CD14-positive monocyte (primary cell): ENCODE measurements at regions not wholly inside any gene's neighbourhood (a gene's known extent, or its start where the extent isn't known, plus 50 kb on each side); places are given as distances from the start of the nearest gene placed in this dataset.

Source experiments
- DNase-seq, 3 donors: peaks; one replicate each; pipeline ENCODE4 v3.0.0-alpha.2; 2011 to 2022
- H2AFZ ChIP-seq: 2 replicates; pipeline ENCODE4 v1.6.0; 2012; ENCODE audit warnings: mild to moderate bottlenecking, low read depth, low read length, inconsistent platforms; ENCODE audit not compliant: insufficient read depth, poor library complexity, severe bottlenecking
- H3K27ac ChIP-seq, 2 donors: 1 replicate in 1 of 2; 2 replicates in 1 of 2; pipeline ENCODE4 v1.5.1; 2012 to 2013; ENCODE audit warnings: low read length in 2 of 2, control low read depth in 1 of 2, inconsistent platforms in 1 of 2, low read depth in 1 of 2, mild to moderate bottlenecking in 1 of 2
- H3K27me3 ChIP-seq, 2 donors: one replicate each; pipeline versions ENCODE4 v1.6.0 to v1.6.1; 2011 to 2013; ENCODE audit warnings: low read length in 2 of 2; ENCODE audit not compliant: control insufficient read depth in 2 of 2, insufficient read depth in 2 of 2
- H3K36me3 ChIP-seq, 2 donors: replicated peaks in 1 of 2; 1 replicate in 1 of 2; 2 replicates in 1 of 2; pipeline versions ENCODE4 v1.5.1 to v1.6.1; 2012 to 2013; ENCODE audit warnings: low read length in 2 of 2, control low read depth in 1 of 2, inconsistent platforms in 1 of 2, mild to moderate bottlenecking in 1 of 2; ENCODE audit not compliant: insufficient read depth in 2 of 2, control insufficient read depth in 1 of 2
- H3K4me1 ChIP-seq, 2 donors: 1 replicate in 1 of 2; 2 replicates in 1 of 2; pipeline versions ENCODE4 v1.5.1 to v1.6.1; 2012 to 2013; ENCODE audit warnings: low read length in 2 of 2, control low read depth in 1 of 2, inconsistent platforms in 1 of 2, mild to moderate bottlenecking in 1 of 2, moderate library complexity in 1 of 2; ENCODE audit not compliant: insufficient read depth in 2 of 2, control insufficient read depth in 1 of 2
- H3K4me2 ChIP-seq: replicated peaks from 2 replicates; pipeline ENCODE3; 2012; ENCODE audit warnings: low read length, moderate library complexity, mild to moderate bottlenecking; ENCODE audit not compliant: poor library complexity, severe bottlenecking; ENCODE audit errors: extremely low read depth
- H3K4me3 ChIP-seq, 3 experiments: fragments of 200-600 bp in 1 of 3; sonication (generic) in 1 of 3; replicated peaks in 1 of 3; 1 replicate in 2 of 3; 2 replicates in 1 of 3; pipeline ENCODE4 v1.5.1; 2011 to 2013; ENCODE audit warnings: low read length in 3 of 3, mild to moderate bottlenecking in 3 of 3, control low read depth in 2 of 3, low read depth in 2 of 3, inconsistent platforms in 1 of 3, moderate library complexity in 1 of 3
- H3K79me2 ChIP-seq: 2 replicates; pipeline ENCODE4 v1.6.0; 2012; ENCODE audit warnings: mild to moderate bottlenecking, control low read depth, inconsistent platforms, low read length, moderate library complexity; ENCODE audit not compliant: insufficient read depth
- H3K9ac ChIP-seq: 2 replicates; pipeline ENCODE4 v1.6.0; 2017; ENCODE audit warnings: low read length, mild to moderate bottlenecking; ENCODE audit not compliant: insufficient read depth, poor library complexity, severe bottlenecking
- H3K9me3 ChIP-seq, 2 donors: replicated peaks in 1 of 2; 1 replicate in 1 of 2; 2 replicates in 1 of 2; pipeline versions ENCODE4 v1.5.1 to v1.6.1; 2012 to 2013; ENCODE audit warnings: low read length in 2 of 2, control low read depth in 1 of 2; ENCODE audit not compliant: control insufficient read depth in 1 of 2, insufficient read depth in 1 of 2
- H4K20me1 ChIP-seq: 2 replicates; pipeline ENCODE4 v1.6.0; 2012; ENCODE audit warnings: mild to moderate bottlenecking, low read length, control low read depth, moderate library complexity; ENCODE audit not compliant: insufficient read depth
- H3K27ac Mint-ChIP-seq, 7 donors: one replicate each; pipeline ENCODE4 v1.8.0; 2020; ENCODE audit warnings: mild to moderate bottlenecking in 7 of 7, mixed read lengths in 7 of 7, moderate library complexity in 6 of 7, inconsistent platforms in 2 of 7
- H3K27me3 Mint-ChIP-seq, 3 donors: one replicate each; pipeline ENCODE4 v1.8.0; 2021 to 2022; ENCODE audit warnings: low read depth in 3 of 3, mild to moderate bottlenecking in 3 of 3, mixed read lengths in 3 of 3, moderate library complexity in 3 of 3, inconsistent platforms in 1 of 3
- H3K36me3 Mint-ChIP-seq, 2 donors: one replicate each; pipeline ENCODE4 v1.8.0; 2020; ENCODE audit warnings: mixed read lengths in 2 of 2, inconsistent platforms in 1 of 2, mild to moderate bottlenecking in 1 of 2
- H3K4me1 Mint-ChIP-seq: one replicate; pipeline ENCODE4 v1.8.0; 2020; ENCODE audit warnings: mild to moderate bottlenecking, mixed read lengths
- H3K4me3 Mint-ChIP-seq, 2 donors: one replicate each; pipeline ENCODE4 v1.8.0; 2020; ENCODE audit warnings: mild to moderate bottlenecking in 2 of 2, mixed read lengths in 2 of 2, moderate library complexity in 1 of 2
- H3K9me3 Mint-ChIP-seq, 7 donors: one replicate each; pipeline ENCODE4 v1.8.0; 2020 to 2022; ENCODE audit warnings: mixed read lengths in 7 of 7, mild to moderate bottlenecking in 6 of 7, moderate library complexity in 6 of 7, inconsistent platforms in 2 of 7
- CTCF ChIP-seq: fragments of 200-600 bp; IDR thresholded peaks from one replicate; pipeline ENCODE4 v1.8.0; 2022; ENCODE audit warnings: antibody characterized with exemption, mild to moderate bottlenecking
- intact Hi-C, 2 donors: fragments of 100-400 bp; cut with micrococcal nuclease; formaldehyde crosslinking; loops; one replicate each; pipeline versions ENCODE4 v1.15.0 to v1.15.1; 2023

GRCh38 chr5:117144086-117144485, 569.5 kb upstream of the SEMA6A start:
- no peaks in the 10 kb centered on the region for H4K20me1 ChIP-seq
- H3K27me3 ChIP-seq = no peaks in the 10 kb centered on the region
- no peak for TF ChIP-seq CTCF
- intact Hi-C loops = no loop called here
- Mint-ChIP-seq H3K4me3 (no peak overlapping the region), H3K27ac (no peak overlapping the region), H3K4me1 (no peaks in the 10 kb centered on the region), H3K9me3 (peaks cover 0 to 9% (median 5%) of the 10 kb centered on the region in 7 donors), H3K27me3 (peaks cover 0 to 3% (median 0%) of the 10 kb centered on the region in 3 donors), H3K36me3 (no peaks in the 10 kb centered on the region)
- no peak for DNase-seq
- no peaks in the 10 kb centered on the region for H3K9me3 ChIP-seq
- no peak overlapping the region for H3K27ac ChIP-seq
- H3K4me1 ChIP-seq = no peaks in the 10 kb centered on the region
- no peak overlapping the region for H2AFZ ChIP-seq
- no peaks in the 10 kb centered on the region for H3K79me2 ChIP-seq
- no peak overlapping the region for H3K9ac ChIP-seq
- no peaks in the 10 kb centered on the region for H3K36me3 ChIP-seq
- no peak overlapping the region for H3K4me2 ChIP-seq
- no peak overlapping the region for H3K4me3 ChIP-seq

GRCh38 chr5:117143406-117143805, 568.8 kb upstream of the SEMA6A start:
- DNase-seq = no peak
- intact Hi-C loops = no loop called here
- no peaks in the 10 kb centered on the region for H3K36me3 ChIP-seq
- no peak for TF ChIP-seq CTCF
- H3K79me2 ChIP-seq = no peaks in the 10 kb centered on the region
- H3K27ac Mint-ChIP-seq = no peak overlapping the region
- no peaks in the 10 kb centered on the region for H4K20me1 ChIP-seq
- no peak overlapping the region for H3K4me2 ChIP-seq
- H3K27ac ChIP-seq = no peak overlapping the region
- no peak overlapping the region for H3K4me3 ChIP-seq
- H3K27me3 ChIP-seq = no peaks in the 10 kb centered on the region
- H3K4me1 Mint-ChIP-seq = no peaks in the 10 kb centered on the region
- no peak overlapping the region for H3K9ac ChIP-seq
- no peaks in the 10 kb centered on the region for H3K36me3 Mint-ChIP-seq
- H3K4me3 Mint-ChIP-seq = no peak overlapping the region
- H3K9me3 Mint-ChIP-seq = peaks cover 0 to 9% (median 5%) of the 10 kb centered on the region in 7 donors
- H3K4me1 ChIP-seq = no peaks in the 10 kb centered on the region
- H2AFZ ChIP-seq = no peak overlapping the region
- no peaks in the 10 kb centered on the region for H3K9me3 ChIP-seq
- H3K27me3 Mint-ChIP-seq = peaks cover 0 to 3% (median 0%) of the 10 kb centered on the region in 3 donors
